Upper lobe of right lung (tissue), 1 donor: ENCODE measurements at regions not wholly inside any gene's neighbourhood (a gene's known extent, or its start where the extent isn't known, plus 50 kb on each side); places are given as distances from the start of the nearest gene placed in this dataset.

Experiments
- ATAC-seq: fragments of 200-7000 bp; cut with Tn5 transposase; one replicate; pipeline ENCODE4 v1.9.1; 2020; ENCODE audit warnings: mild to moderate bottlenecking, moderate library complexity
- DNase-seq: peaks from one replicate; pipeline ENCODE4 v3.0.0-alpha.2; 2020
- H3K27ac ChIP-seq: fragments of 200-600 bp; one replicate; pipeline ENCODE4 v1.8.0; 2022
- H3K27me3 ChIP-seq: fragments of 200-600 bp; one replicate; pipeline ENCODE4 v1.8.0; 2022; ENCODE audit warnings: mild to moderate bottlenecking
- H3K36me3 ChIP-seq: fragments of 200-600 bp; one replicate; pipeline ENCODE4 v1.8.0; 2022
- H3K4me1 ChIP-seq: fragments of 200-600 bp; one replicate; pipeline ENCODE4 v1.8.0; 2022
- H3K4me3 ChIP-seq: fragments of 200-600 bp; one replicate; pipeline ENCODE4 v1.8.0; 2022; ENCODE audit warnings: mild to moderate bottlenecking
- H3K9me3 ChIP-seq: fragments of 200-600 bp; one replicate; pipeline ENCODE4 v1.8.0; 2022
- CTCF ChIP-seq: fragments of 200-600 bp; IDR thresholded peaks from one replicate; pipeline ENCODE4 v1.8.0; 2022; ENCODE audit warnings: antibody characterized with exemption
- intact Hi-C: fragments of 100-400 bp; cut with DNase I; formaldehyde crosslinking; loops from one replicate; pipeline ENCODE4 v1.11.0; 2022
- donor health status: DM: no; HTN: yes; CAD: no; lungs with severe emphysema.

- no peak overlapping the region for H3K4me3 ChIP-seq
- ATAC-seq (no peak), DNase-seq (no peak)
- no peaks in the 10 kb centered on the region for H3K27me3 ChIP-seq
- H3K27ac ChIP-seq: no peak overlapping the region
- TF ChIP-seq CTCF: no peak
- no peaks in the 10 kb centered on the region for H3K36me3 ChIP-seq
- no peaks in the 10 kb centered on the region for H3K9me3 ChIP-seq
- H3K4me1 ChIP-seq: no peaks in the 10 kb centered on the region
- intact Hi-C loops: no loop called here
Measured at GRCh38 chr2:22554453-22554852, 830.5 kb upstream of the KLHL29 start.

- no peak for DNase-seq
- Histone ChIP-seq H3K4me3 (no peak overlapping the region), H3K4me1 (no peaks in the 10 kb centered on the region), H3K27me3 (no peaks in the 10 kb centered on the region), H3K36me3 (no peaks in the 10 kb centered on the region), H3K9me3 (no peaks in the 10 kb centered on the region), H3K27ac (no peak overlapping the region)
- ATAC-seq: no peak
- intact Hi-C loops: no loop called here
- TF ChIP-seq CTCF: no peak
Measured at GRCh38 chr2:22557406-22557805, 827.6 kb upstream of the KLHL29 start.

- DNase-seq: no peak
- TF ChIP-seq CTCF: no peak
Measured at GRCh38 chr2:22560021-22560420, 825.0 kb upstream of the KLHL29 start.

GRCh38 chr2:22579341-22579740 is 805.6 kb upstream of the KLHL29 start:
- ATAC-seq: no peak
- Histone ChIP-seq H3K4me3 (no peak overlapping the region), H3K9me3 (no peaks in the 10 kb centered on the region), H3K27ac (no peak overlapping the region), H3K27me3 (no peaks in the 10 kb centered on the region), H3K4me1 (no peaks in the 10 kb centered on the region), H3K36me3 (no peaks in the 10 kb centered on the region)
- DNase-seq: no peak
- intact Hi-C loops: no loop called here
- no peak for TF ChIP-seq CTCF

More at GRCh38 chr2:22560021-22560420, 825.0 kb upstream of the KLHL29 start:
- no peaks in the 10 kb centered on the region for H3K36me3 ChIP-seq
- intact Hi-C loops: no loop called here
- ATAC-seq: no peak
- no peaks in the 10 kb centered on the region for H3K9me3 ChIP-seq
- H3K4me1 ChIP-seq: no peaks in the 10 kb centered on the region
- no peak overlapping the region for H3K27ac ChIP-seq
- H3K27me3 ChIP-seq: no peaks in the 10 kb centered on the region
- no peak overlapping the region for H3K4me3 ChIP-seq

GRCh38 chr2:22582107-22582506 is 802.9 kb upstream of the KLHL29 start:
- no peak for TF ChIP-seq CTCF
- Histone ChIP-seq H3K9me3 (no peaks in the 10 kb centered on the region), H3K4me3 (no peak overlapping the region), H3K27ac (no peak overlapping the region), H3K27me3 (no peaks in the 10 kb centered on the region), H3K4me1 (no peaks in the 10 kb centered on the region), H3K36me3 (no peaks in the 10 kb centered on the region)
- ATAC-seq (no peak), DNase-seq (no peak)
- intact Hi-C loops: no loop called here

GRCh38 chr2:22596306-22596705 is 788.7 kb upstream of the KLHL29 start:
- Histone ChIP-seq H3K4me3 (no peak overlapping the region), H3K4me1 (no peaks in the 10 kb centered on the region), H3K9me3 (no peaks in the 10 kb centered on the region), H3K36me3 (no peaks in the 10 kb centered on the region), H3K27ac (no peak overlapping the region), H3K27me3 (no peaks in the 10 kb centered on the region)
- no peak for TF ChIP-seq CTCF
- no peak for DNase-seq
- intact Hi-C loops: no loop called here
- ATAC-seq: no peak
